ENCODE measurements at regions not wholly inside any gene's neighbourhood (a gene's known extent, or its start where the extent isn't known, plus 50 kb on each side); places are given as distances from the start of the nearest gene placed in this dataset.

DNA sequence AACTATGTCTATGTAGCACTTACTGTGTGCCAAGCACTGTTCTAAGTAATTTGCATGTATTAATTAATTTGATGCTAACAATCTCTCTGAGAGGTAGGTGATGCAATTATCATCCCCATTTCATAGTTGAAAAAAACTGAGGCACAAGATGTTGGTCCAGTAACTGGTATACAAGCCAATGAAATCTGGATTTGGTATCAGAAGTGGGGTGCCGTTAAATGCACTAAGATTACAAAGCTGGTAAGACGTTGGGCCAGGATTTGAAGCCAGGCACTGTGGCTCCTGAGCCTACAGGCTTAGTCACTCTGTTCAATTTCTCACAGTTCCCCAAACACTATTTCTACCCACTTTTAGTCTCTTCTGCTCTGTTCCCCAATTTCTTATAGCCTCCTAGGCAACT, 70.4 kb upstream of the CACNA1A start:
- TF ChIP-seq, protein P1, sequence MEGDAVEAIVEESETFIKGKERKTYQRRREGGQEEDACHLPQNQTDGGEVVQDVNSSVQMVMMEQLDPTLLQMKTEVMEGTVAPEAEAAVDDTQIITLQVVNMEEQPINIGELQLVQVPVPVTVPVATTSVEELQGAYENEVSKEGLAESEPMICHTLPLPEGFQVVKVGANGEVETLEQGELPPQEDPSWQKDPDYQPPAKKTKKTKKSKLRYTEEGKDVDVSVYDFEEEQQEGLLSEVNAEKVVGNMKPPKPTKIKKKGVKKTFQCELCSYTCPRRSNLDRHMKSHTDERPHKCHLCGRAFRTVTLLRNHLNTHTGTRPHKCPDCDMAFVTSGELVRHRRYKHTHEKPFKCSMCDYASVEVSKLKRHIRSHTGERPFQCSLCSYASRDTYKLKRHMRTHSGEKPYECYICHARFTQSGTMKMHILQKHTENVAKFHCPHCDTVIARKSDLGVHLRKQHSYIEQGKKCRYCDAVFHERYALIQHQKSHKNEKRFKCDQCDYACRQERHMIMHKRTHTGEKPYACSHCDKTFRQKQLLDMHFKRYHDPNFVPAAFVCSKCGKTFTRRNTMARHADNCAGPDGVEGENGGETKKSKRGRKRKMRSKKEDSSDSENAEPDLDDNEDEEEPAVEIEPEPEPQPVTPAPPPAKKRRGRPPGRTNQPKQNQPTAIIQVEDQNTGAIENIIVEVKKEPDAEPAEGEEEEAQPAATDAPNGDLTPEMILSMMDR (IDR thresholded peaks at IDR 0.05; ENCODE audit: borderline replicate concordance, extremely low read depth, insufficient read depth), result no peak
- no peak for FAIRE-seq

DNA sequence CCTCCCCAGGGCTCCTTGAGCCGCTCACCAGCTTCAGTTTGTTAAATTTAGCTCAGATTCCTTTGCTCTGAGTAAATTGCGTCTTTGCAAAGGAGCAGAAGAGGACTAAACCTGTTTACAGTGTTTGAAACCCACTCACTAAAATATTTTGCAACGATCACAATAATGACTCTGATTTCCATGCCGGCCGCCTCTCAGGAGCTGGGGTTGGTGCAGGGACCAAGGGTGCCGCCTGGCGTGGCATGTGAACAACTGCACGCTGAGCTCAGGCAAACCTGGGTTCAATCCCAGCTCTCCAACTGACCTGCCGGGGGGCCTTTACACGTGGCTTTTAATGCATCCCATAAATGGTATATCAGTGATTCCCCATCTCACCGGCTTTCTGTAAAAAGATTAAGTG, 68.7 kb upstream of the CACNA1A start:
- TF ChIP-seq, protein P1 (IDR thresholded peaks at IDR 0.05; ENCODE audit: borderline replicate concordance, extremely low read depth, insufficient read depth), result no peak
- Histone ChIP-seq H3K9me3 (ENCODE audit: control insufficient read depth in 2 of 3, insufficient read depth in 1 of 3, low read length in 3 of 3) (peaks cover 0 to 6% (median 4%) of the 10 kb centered on the region in 3 donors), H3K4me1 (ENCODE audit: control insufficient read depth in 2 of 3, insufficient read depth in 2 of 3, low read depth in 1 of 3, low read length in 3 of 3) (no peaks in the 10 kb centered on the region), H3K4me3 (ENCODE audit: low read length in 3 of 3) (no peak overlapping the region), H3K9ac (ENCODE audit: low read length in 3 of 3) (no peak overlapping the region), H3K36me3 (ENCODE audit: control insufficient read depth in 2 of 3, insufficient read depth in 3 of 3, low read length in 3 of 3) (no peaks in the 10 kb centered on the region), H3K27ac (ENCODE audit: low read depth in 2 of 2, low read length in 2 of 2) (no peak overlapping the region), H3K27me3 (ENCODE audit: control insufficient read depth, insufficient read depth, low read length) (no peaks in the 10 kb centered on the region)
- intact Hi-C loops (cut with DNase I), result no loop called here
- no peak for DNase-seq
- no peak for FAIRE-seq

More for the DNA sequence above, 70.4 kb upstream of the CACNA1A start:
- Histone ChIP-seq H3K4me3 (ENCODE audit: low read length in 3 of 3) (no peak overlapping the region), H3K27me3 (ENCODE audit: control insufficient read depth, insufficient read depth, low read length) (no peaks in the 10 kb centered on the region), H3K9me3 (ENCODE audit: control insufficient read depth in 2 of 3, insufficient read depth in 1 of 3, low read length in 3 of 3) (peaks cover 0 to 6% (median 4%) of the 10 kb centered on the region in 3 donors), H3K9ac (ENCODE audit: low read length in 3 of 3) (no peak overlapping the region), H3K27ac (ENCODE audit: low read depth in 2 of 2, low read length in 2 of 2) (no peak overlapping the region), H3K36me3 (ENCODE audit: control insufficient read depth in 2 of 3, insufficient read depth in 3 of 3, low read length in 3 of 3) (no peaks in the 10 kb centered on the region), H3K4me1 (ENCODE audit: control insufficient read depth in 2 of 3, insufficient read depth in 2 of 3, low read depth in 1 of 3, low read length in 3 of 3) (no peaks in the 10 kb centered on the region)
- DNase-seq, result no peak
- intact Hi-C loops (cut with DNase I), result no loop called here

- Histone ChIP-seq H3K27me3 (ENCODE audit: control insufficient read depth, insufficient read depth, low read length) (no peaks in the 10 kb centered on the region), H3K4me1 (ENCODE audit: control insufficient read depth in 2 of 3, insufficient read depth in 2 of 3, low read depth in 1 of 3, low read length in 3 of 3) (no peaks in the 10 kb centered on the region), H3K27ac (ENCODE audit: low read depth in 2 of 2, low read length in 2 of 2) (no peak overlapping the region), H3K36me3 (ENCODE audit: control insufficient read depth in 2 of 3, insufficient read depth in 3 of 3, low read length in 3 of 3) (no peaks in the 10 kb centered on the region), H3K9me3 (ENCODE audit: control insufficient read depth in 2 of 3, insufficient read depth in 1 of 3, low read length in 3 of 3) (peaks cover 0 to 6% (median 0%) of the 10 kb centered on the region in 3 donors), H3K9ac (ENCODE audit: low read length in 3 of 3) (no peak overlapping the region), H3K4me3 (ENCODE audit: low read length in 3 of 3) (no peak overlapping the region)
- FAIRE-seq, result no peak
- TF ChIP-seq, protein P1 (IDR thresholded peaks at IDR 0.05; ENCODE audit: borderline replicate concordance, extremely low read depth, insufficient read depth), result no peak
- intact Hi-C loops (cut with DNase I), result no loop called here
- DNase-seq, result no peak
Measured at GRCh38 chr19:13573056-13573667, 66.9 kb upstream of the CACNA1A start.

- Histone ChIP-seq H3K4me3 (ENCODE audit: low read length in 3 of 3) (no peak overlapping the region), H3K27me3 (ENCODE audit: control insufficient read depth, insufficient read depth, low read length) (no peaks in the 10 kb centered on the region), H3K9me3 (ENCODE audit: control insufficient read depth in 2 of 3, insufficient read depth in 1 of 3, low read length in 3 of 3) (peaks cover 0 to 4% (median 3%) of the 10 kb centered on the region in 3 donors), H3K36me3 (ENCODE audit: control insufficient read depth in 2 of 3, insufficient read depth in 3 of 3, low read length in 3 of 3) (no peaks in the 10 kb centered on the region), H3K27ac (ENCODE audit: low read depth in 2 of 2, low read length in 2 of 2) (no peak overlapping the region), H3K9ac (ENCODE audit: low read length in 3 of 3) (no peak overlapping the region), H3K4me1 (ENCODE audit: control insufficient read depth in 2 of 3, insufficient read depth in 2 of 3, low read depth in 1 of 3, low read length in 3 of 3) (no peaks in the 10 kb centered on the region)
- DNase-seq, result no peak
- intact Hi-C loops (cut with DNase I), result no loop called here
- TF ChIP-seq, protein P1 (IDR thresholded peaks at IDR 0.05; ENCODE audit: borderline replicate concordance, extremely low read depth, insufficient read depth), result no peak
- no peak for FAIRE-seq
Measured at GRCh38 chr19:13561461-13561860, 55.2 kb upstream of the CACNA1A start.

All from kidney (tissue), 13 donors.